ENCODE measurements at regions not wholly inside any gene's neighbourhood (a gene's known extent, or its start where the extent isn't known, plus 50 kb on each side); places are given as distances from the start of the nearest gene placed in this dataset.
"Not testable (repeated sequence)": the region's sequence is repeated elsewhere in the genome, so short reads cannot be mapped to it uniquely, and the experiment has no call there.

DNA sequence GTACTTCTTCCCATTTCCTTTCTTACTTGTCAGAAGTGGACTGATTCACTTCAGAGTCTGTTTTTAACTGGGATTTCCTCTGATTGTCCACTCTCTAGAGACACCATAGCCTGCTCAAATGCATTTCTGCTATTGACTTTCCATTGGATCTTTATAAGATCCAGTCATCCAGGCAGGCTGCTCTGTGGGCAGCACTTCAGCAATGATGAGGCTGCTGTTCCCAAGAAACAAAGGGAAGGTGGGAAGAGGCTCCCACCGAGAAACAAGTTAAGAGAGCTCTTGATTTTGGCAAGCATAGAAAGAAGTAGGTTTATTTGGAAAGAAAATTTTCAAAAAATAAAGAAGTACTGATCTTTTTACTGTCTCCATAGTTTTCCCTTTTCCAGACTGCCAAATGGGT lies 125.8 kb upstream of the STARD13 start:
- DNase-seq = no peak

DNA sequence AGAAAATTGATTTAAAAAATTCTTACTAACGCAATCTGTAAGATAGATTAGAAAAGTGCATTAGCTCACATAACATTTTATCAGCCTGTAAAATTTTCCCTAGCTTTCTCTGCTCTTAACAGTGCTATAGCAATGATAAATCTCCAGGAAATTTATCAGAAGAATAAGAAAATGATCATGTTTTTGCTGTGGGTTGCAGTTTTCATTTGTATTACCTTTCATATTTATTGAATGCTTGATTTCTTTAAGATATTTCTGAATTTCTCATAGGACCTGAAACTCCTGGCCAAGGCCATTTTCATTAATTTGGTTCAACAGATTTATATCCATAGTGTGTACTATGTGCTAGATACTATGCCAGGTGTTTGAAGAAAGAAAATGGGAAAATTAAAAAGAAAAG lies 130.3 kb upstream of the STARD13 start:
- DNase-seq = no peak

DNA sequence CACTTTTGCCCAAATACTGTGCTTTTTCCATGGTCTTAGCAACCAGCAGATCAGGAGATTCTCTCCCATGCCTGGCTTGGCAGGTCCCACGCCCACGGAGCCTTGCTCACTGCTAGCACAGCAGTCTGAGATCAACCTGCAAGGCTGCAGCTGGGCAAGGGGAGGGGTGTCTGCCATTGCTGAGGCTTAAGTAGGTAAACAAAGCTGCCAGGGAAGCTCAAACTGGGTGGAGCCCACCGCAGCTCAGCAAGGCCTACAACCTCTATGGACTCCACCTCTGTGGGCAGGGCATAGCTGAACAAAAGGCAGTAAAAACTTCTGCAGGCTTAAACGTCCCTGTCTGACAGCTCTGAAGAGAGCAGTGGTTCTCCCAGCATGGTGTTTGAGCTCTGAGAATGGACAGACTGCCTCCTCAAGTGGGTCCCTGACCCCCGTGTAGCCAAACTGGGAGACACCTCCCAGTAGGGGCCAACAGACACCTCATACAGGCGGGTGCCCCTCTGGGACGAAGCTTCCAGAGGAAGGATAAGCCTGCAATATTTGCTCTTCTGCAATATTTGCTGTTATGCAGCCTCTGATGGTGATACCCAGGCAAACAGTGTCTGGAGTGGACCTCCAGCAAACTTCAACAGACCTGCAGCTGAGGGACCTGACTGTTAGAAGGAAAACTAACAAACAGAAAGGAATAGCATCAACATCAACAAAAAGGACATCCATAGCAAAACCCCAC lies 132.8 kb upstream of the STARD13 start:
- not testable (repeated sequence) for DNase-seq

DNA sequence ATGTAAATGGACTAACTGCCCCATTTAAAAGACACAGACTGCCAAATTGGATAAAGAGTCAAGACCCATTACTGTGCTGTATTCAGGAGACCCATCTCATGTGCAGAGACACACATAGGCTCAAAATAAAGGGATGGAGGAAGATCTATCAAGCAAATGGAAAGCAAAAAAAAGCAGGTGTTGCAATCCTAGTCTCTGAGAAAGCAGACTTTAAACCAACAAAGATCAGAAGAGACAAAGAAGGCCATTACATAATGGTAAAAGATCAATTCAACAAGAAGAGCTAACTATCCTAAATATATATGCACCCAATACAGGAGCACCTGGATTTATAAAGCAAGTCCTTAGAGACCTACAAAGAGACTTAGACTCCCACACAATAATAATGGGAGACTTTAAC lies 134.6 kb upstream of the STARD13 start:
- DNase-seq = not testable (repeated sequence)

DNA sequence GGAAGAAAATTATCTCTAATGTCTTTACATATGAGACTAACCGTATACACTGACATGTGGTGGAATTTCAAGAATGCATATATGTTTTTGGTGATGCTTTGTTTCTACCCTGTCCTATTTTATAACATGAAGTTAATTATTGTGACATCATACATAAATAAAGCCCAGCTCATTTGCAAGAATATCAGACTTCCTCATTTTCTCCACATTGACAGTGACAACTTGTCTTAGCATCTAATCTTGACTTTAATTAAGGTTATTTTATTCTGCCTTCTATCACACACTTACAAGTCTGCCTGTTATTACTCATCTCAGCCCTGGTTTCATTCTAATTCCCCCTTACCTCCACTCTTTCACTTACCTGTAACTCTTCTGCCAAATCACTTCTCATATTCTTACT lies 140.6 kb upstream of the STARD13 start:
- no peak for DNase-seq

DNA sequence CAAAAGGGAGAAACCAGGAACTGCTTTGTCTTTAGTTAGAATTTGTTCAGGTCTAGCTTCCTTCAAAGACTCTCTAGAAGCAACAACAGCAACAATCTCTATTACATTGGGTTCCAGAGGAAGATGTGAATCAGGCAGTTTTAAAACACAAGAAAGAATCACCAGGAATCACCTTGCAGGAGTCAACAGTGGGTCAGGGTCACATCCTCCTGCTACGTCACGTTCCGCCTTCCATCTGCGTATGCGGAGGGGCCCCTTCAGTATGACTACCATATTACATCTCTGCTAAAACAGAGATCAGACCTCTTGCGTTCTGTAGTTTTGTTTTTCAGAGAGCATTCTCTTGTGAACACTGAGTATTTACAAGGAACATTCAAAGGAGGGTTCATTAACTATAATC lies 147.8 kb upstream of the STARD13 start:
- DNase-seq = no peak

DNA sequence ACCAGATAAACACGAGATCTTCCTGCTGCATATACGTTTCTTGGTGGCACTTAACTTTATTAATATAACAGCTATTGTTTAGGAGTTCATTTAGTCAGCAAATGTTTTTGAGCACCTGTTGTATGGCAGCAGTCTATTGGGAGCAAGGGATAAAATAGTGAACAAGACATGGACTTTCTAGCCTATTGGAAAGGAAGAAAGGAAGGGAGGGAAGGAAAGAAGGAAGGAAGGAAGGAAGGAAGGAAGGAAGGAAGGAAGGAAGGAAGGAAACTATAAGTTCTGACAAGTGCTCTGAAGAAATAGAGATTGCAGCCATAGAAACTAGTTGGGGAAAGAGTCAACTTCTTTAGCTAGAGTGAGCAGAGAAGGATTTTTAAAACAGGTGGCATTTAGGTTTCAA lies 149.1 kb upstream of the STARD13 start:
- no peak for DNase-seq

DNA sequence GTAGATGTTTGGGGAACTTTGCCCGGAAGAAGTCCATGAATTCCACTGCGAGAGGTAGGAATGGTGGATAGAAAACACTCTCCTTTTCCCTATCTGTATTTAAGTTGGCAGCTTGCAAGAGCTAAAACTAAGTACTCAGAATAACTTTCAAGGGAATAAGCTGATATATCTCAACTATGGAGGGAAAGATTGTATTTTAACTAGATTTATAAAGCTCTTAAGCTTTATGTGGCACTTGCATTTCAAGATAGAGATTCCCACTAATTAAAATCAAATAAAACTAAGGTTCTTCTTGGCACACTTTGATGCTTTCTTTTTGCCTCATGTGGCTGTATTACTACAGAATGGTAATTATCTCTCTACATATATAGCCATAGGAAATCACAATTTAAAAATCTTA lies 149.7 kb upstream of the STARD13 start:
- DNase-seq = no peak

DNA sequence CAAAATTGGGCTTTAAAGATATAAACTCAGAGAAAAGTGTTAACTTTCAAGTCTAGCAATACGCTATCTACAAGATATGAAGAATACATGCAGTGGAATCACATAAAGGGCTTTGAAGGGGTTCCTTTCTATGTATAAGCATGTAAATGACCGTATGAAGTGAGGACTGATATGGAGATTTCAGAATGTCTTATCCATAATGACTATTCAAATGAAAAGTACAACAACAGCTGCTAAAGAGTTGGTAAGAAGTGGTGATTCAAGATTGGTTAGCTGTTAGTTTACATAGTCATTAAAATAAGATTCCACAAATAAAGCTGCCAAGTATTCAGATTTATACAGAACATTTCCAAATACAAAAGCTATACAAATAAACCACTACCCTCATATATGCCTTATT lies 153.4 kb upstream of the STARD13 start:
- no peak for DNase-seq

DNA sequence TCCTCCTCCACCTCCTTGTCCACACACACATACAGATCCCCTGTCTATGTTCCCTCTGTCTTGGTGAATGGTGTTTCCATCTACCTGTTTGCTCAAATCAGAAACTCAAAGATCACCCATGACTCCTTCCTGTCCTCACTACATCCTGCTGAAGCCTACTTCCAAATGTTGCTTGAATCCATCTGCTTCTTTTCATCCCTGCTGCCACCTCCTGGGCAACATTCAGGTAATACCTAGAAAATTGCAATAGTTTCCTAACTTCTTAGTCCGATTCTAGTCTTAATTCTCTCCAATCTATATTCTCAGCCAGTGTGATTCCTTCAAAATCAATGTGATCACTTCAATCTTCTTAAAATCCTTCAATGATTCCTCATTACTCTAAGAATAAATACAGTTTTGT lies 155.5 kb upstream of the STARD13 start:
- DNase-seq = no peak

DNA sequence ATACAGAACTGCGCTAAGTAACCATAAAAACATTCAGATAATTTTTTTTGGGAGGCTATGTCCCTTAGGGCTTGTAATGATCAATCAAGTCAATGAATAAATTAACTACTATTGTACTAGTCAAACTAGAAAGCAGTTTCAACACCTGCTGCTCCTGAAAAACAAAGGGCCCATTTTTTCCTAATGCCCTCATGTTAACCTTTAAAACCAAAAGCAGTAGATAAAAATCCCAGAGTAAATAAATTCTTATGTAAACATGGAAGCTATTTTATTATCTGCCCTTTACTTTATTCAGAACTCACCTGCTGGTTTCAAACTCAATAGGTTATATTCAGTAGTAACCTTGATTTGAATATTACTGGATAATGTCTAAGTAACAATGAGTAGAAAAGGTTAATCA lies 159.5 kb upstream of the STARD13 start:
- DNase-seq = no peak

DNA sequence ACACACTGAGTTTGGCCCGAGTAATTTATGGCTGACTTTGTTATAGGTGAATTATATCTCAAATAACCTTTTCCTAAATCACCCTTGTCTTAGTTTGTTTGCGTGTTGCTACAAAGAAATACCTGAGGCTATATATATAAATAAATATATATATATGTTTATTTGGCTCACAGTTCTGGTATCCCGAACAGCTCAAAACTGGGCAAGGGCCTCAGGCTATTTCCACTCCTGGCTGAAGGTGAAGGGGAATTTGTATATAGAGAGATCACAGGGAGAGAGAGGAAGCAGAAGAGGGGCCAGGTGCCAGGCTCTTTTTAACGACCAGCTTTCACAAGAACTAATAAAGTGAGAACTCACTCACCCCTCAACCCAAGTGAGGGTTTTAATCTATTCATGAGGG lies 159.9 kb upstream of the STARD13 start:
- no peak for DNase-seq

DNA sequence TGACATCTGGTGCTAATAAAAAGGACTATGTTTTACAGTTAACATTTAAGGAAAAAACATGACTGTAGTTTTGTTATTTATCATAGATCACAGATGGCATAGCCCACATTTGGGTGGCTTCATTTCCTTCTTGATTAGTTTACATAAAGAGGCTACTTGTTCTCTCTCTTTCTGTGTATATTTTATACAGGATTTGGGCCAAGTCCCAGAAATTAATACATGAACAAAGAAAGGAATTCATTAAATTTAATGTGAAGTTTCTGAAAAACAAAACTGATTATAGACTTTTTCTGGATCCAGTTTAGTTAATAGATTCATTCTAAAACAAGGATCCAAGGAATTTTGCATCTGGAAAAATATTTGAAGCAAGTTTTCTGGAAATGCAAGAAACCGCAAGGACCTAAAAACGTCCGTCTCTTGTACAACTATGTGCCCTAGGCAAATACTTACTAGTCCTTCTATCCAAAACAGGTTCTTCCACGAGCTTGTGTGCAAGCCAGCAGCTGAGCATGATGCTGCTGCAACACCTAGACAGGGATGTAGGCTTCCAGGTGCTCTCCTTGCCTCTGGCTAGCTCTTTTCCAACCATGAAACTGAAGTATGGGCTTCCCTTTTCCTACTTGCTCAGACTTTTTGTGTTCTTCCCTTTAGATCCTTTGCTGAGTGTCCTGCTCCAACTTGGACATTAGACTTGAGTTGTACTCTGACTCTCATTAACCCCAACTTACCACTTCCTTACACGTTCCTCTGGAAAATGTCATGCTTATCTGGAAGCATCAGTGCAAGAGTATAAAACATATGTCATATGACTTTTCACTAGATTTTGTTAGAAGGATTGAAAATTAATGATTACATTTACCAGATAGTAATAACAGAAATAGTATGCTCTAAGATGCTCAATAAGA lies 161.5 kb upstream of the STARD13 start:
- peak in 1 of 56 donors; percentile 13 for DNase-seq

DNA sequence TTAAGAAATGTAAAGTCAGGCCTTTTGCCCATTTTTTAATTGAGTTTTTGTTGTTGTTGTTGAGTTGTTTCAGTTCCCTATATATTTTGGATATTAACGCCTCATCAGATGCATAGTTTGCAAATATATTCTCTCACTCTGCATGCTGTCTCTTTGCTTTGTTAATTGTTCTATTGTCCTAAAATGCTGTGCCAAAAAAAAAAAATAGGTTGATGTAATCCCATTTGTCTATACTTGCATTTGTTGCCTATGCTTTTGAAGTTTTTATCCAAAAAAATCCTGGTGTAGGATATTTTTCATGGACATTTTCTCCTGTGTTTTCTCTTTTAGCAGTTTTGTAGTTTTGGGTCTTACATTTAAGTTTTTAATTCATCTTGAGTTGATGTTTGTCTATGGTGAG lies 163.3 kb upstream of the STARD13 start:
- no peak for DNase-seq

DNA sequence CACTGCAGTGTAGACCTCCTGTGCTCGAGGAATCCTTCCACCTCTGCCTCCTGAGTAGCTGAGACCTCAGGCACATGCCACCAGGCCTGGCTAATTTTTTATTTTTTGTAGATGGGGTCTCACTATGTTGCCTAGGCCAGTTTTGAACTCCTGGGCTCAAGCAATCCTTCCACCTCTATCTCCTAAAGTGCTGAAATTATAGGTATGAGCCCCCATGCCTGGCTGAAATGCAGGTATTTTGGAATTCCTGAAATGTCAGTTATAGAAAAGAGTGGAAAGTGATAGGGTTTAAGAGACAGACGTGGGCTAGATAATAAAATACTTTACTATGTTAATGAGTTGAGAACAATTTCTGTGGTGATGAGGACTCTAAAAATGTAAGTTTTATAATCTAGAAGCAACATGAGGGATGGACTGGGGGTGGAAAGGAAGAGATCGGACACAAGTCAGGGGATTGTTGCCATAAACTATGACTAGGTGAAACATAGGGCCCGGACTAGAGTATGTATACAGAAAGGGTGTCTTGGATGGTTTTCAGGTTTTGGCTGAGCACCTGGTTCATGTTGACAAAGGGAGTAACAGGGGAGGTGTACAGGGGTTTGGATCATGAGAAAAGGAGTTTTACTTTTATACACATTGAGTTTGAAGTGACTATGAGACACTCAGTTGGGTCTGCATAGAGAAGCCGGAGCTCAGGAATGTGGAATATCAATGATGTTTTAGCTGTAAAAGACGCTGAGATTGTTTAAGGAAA lies 165.6 kb upstream of the STARD13 start:
- no peak for DNase-seq

DNA sequence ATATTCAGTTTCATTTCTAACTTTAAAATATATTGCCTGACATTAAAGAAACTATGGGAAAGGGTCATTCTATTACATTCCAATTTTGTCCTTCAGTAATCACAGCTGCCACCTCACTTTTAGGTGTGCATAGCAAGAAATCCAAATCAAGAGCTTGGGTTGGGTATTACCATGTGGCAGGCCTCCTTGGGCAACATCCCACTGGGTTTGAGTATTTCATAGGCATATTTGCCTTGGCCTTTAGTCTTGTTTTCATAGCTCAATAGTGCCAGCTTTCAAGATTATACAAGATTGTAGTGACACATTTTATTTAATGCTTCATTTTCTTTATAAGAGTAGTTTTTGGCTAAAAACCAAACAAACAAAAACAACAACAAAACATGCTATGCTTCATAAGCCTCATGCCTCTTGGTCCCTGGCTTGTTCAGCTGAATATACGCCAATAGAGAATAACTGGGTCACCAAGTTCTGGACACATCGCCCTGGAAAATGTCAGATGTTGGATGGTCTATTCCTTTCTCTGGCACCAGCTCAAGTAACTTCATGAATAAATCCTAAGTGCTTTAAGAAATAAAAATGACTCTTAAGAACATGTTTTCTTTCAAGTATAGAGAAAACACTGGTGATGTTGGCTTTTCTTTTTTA lies 167.4 kb upstream of the STARD13 start:
- DNase-seq = peak in 2 of 56 donors; percentile 1 to 24

DNA sequence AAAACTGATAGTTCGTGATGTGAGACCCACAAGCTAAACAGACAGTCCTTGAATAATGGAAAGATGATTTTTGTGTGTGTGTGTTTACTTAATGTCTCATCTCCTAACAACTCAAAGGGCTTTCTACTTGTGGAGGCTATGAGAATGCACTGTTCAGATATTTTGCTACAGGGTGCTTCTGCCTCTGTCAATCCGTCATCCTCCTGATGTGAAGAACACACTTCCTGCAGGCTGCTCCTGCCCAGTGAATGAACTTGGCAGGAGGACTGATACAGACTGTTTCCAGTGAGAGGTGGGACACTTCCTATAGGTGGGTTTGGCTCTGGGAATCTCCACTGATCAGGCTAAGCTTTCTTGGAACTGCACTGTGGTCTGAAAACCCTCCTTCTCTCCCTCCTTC lies 168.4 kb upstream of the STARD13 start:
- DNase-seq = no peak

DNA sequence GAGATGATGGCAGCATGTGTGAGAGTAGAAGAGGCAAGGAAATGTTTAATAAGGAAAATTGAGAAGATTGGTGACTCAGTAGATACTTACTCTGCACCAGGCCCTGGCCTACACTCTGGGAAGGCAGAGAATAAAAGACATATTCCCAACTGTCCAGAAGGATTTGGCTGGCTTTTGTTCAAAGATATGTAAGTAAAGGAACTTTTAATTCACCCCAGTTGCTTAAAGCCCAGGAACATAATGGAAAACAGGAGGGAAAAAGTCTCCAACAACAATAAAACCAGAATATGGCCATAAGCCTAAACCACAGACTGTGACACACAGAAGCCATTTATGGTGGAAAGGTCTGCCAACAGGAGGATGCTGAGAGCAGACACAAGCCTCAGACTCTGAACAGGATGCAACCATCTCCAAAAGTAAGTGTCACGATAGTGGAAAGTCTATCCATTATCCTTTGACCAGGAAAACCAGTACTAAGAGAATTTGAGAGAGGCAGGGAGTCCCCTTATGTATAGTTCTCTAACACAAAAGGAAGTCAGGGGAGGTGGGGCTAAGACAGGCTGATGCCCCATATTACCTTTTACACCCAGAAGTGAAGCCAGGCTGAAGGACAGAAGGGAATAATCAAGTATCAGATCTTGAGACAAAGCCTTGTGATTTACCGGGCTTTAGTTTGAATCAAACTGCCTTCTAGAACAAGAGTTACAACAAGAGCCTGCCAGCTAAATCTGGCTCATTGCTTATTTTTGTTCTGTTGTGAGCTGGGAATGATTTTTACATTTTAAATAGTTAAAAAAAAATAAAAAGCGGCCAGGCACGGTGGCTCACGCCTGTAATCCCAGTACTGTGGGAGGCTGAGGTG lies 169.5 kb upstream of the STARD13 start:
- no peak for DNase-seq

DNA sequence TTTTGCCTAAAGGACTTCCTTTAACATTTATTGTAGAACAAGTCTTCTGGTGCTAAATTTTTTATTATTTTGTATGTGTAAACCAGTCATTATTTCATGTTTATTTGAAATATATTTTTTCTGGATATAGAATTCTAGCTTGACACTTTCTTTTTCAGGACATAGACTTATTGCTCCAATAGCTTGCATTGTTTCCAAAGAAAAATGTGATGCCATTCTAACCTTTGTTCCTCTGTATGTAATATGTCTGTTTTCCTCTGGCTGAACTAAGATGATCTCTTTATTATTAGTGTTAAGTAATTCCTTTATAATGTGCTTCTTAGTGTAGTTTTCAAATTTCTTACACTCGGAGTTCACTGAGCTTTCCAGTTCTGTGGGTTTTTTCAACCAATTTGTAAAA lies 174.1 kb upstream of the STARD13 start:
- DNase-seq = no peak

DNA sequence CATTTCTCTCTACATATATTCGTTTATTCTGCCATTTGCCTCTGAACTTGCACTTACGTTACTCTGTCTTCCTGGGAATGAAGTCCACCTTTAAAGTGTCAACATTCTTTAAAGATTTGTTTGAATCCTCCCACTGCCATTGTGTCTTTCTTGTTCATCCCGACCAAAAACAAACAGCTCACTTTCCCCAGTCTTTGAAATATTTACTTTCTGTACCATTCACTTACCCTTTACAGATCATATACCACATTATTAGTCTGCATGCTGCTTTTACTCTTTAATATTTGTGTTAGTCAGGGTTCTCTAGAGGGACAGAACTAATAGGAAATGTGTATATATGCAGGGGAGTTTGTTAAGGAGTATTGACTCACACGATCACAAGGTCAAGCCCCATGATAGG lies 176.6 kb upstream of the STARD13 start:
- no peak for DNase-seq

DNA sequence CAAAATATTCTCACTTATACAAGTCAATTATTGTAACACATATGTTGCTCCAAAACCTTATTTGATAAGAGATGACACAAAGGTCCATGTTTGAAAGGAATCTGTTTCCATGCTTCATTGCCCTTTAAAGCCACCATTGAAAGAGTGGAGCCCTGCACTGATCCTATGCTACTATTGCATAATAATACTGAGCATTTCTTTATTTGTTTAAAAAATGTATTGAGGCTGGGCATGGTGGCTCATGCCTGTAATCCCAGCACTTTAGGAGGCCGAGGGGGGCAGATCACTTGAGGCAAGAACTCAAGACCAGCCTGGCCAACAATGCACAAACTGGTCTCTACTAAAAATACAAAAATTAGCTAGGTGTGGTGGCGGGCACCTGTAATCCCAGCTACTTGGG lies 178.8 kb upstream of the STARD13 start:
- DNase-seq = no peak
